Hepatocyte (in vitro differentiated cells): ENCODE measurements at regions not wholly inside any gene's neighbourhood (a gene's known extent, or its start where the extent isn't known, plus 50 kb on each side); places are given as distances from the start of the nearest gene placed in this dataset.
"Not testable (repeated sequence)": the region's sequence is repeated elsewhere in the genome, so short reads cannot be mapped to it uniquely, and the experiment has no call there.

Experiments
- DNase-seq: peaks from one replicate; pipeline ENCODE4 v3.0.0-alpha.2; 2016; ENCODE audit warnings: low spot score
- H2AFZ ChIP-seq: fragments of 200-600 bp; sonication (generic); 2 replicates; pipeline ENCODE4 v1.6.0; 2016; ENCODE audit warnings: antibody characterized with exemption, mild to moderate bottlenecking
- H3K27ac ChIP-seq: fragments of 200-600 bp; sonication (generic); 2 replicates; pipeline ENCODE4 v1.5.1; 2016; ENCODE audit warnings: mild to moderate bottlenecking
- H3K27me3 ChIP-seq: fragments of 200-600 bp; sonication (generic); 2 replicates; pipeline ENCODE4 v1.6.1; 2016
- H3K36me3 ChIP-seq: fragments of 200-600 bp; sonication (generic); replicated peaks from 2 replicates; pipeline ENCODE4 v1.5.1; 2016; ENCODE audit warnings: low read depth; ENCODE audit not compliant: insufficient read depth
- H3K4me1 ChIP-seq: fragments of 200-600 bp; sonication (generic); 2 replicates; pipeline ENCODE4 v1.5.1; 2016; ENCODE audit warnings: mild to moderate bottlenecking, moderate library complexity; ENCODE audit not compliant: insufficient read depth
- H3K4me2 ChIP-seq: fragments of 200-600 bp; sonication (generic); 2 replicates; pipeline ENCODE4 v1.6.0; 2016
- H3K4me3 ChIP-seq: fragments of 200-600 bp; sonication (generic); 2 replicates; pipeline ENCODE4 v1.5.1; 2016; ENCODE audit warnings: mild to moderate bottlenecking
- H3K79me2 ChIP-seq: fragments of 200-600 bp; sonication (generic); 2 replicates; pipeline ENCODE4 v1.6.0; 2017; ENCODE audit warnings: mild to moderate bottlenecking
- H3K9me2 ChIP-seq: fragments of 200-600 bp; sonication (generic); replicated peaks from 2 replicates; pipeline ENCODE4 v1.6.0; 2017; ENCODE audit warnings: mild to moderate bottlenecking; ENCODE audit not compliant: insufficient read depth
- H3K9me3 ChIP-seq: fragments of 200-600 bp; sonication (generic); 2 replicates; pipeline ENCODE4 v1.5.1; 2016; ENCODE audit warnings: low read depth, mild to moderate bottlenecking
- H4K20me1 ChIP-seq: fragments of 200-600 bp; sonication (generic); 2 replicates; pipeline ENCODE4 v1.6.0; 2016; ENCODE audit warnings: mild to moderate bottlenecking; ENCODE audit not compliant: insufficient read depth, poor library complexity, severe bottlenecking
- CTCF ChIP-seq: fragments of 200-600 bp; sonication (generic); IDR thresholded peaks from 2 replicates; pipeline ENCODE4 v1.5.1; 2016; ENCODE audit warnings: antibody characterized with exemption, mild to moderate bottlenecking; ENCODE audit not compliant: poor library complexity
- EZH2 ChIP-seq: fragments of 200-600 bp; sonication (generic); IDR thresholded peaks from 2 replicates; pipeline ENCODE4 v1.6.1; 2016; ENCODE audit warnings: antibody characterized with exemption, mild to moderate bottlenecking, borderline replicate concordance
- EZH2phosphoT487 ChIP-seq: fragments of 200-600 bp; sonication (generic); IDR thresholded peaks from one replicate; pipeline ENCODE4 v1.6.1; 2018; ENCODE audit warnings: antibody characterized with exemption, mild to moderate bottlenecking, low read depth, moderate library complexity; ENCODE audit not compliant: unreplicated experiment, severe bottlenecking
- WGBS: methylation state at CpG from one replicate; pipeline ENCODE4 v1.1.6; 2016; ENCODE audit warnings: low lambda C conversion rate; ENCODE audit errors: missing lambda C conversion rate; 5-methylcytosine and 5-hydroxymethylcytosine counted together

GRCh38 chrX:1124531-1124930, 87.9 kb downstream of the CRLF2 start:
- Histone ChIP-seq H4K20me1 (no peaks in the 10 kb centered on the region), H3K36me3 (no peaks in the 10 kb centered on the region), H3K9me2 (no peaks in the 10 kb centered on the region), H3K4me3 (no peak overlapping the region), H2AFZ (no peak overlapping the region), H3K27ac (no peak overlapping the region), H3K9me3 (no peaks in the 10 kb centered on the region), H3K79me2 (no peaks in the 10 kb centered on the region), H3K4me1 (peaks cover under 1% of the 10 kb centered on the region), H3K27me3 (peaks cover under 1% of the 10 kb centered on the region), H3K4me2 (no peak overlapping the region)
- TF ChIP-seq EZH2phosphoT487 (no peak), CTCF (no peak), EZH2 (no peak)
- no peak for DNase-seq
- 78% methylated on average over 11 of the region's 11 CpGs for WGBS

GRCh38 chrX:1122851-1123250, 89.6 kb downstream of the CRLF2 start:
- H3K36me3 ChIP-seq, DNase-seq, H3K9me3 ChIP-seq, H3K27me3 ChIP-seq, H3K79me2 ChIP-seq, H3K4me3 ChIP-seq, H4K20me1 ChIP-seq, H3K4me1 ChIP-seq, H2AFZ ChIP-seq, H3K9me2 ChIP-seq, H3K27ac ChIP-seq, H3K4me2 ChIP-seq: not testable (repeated sequence)
- 93% methylated on average over 12 of the region's 12 CpGs for WGBS

- Histone ChIP-seq H3K36me3 (no peaks in the 10 kb centered on the region), H3K4me2 (no peak overlapping the region), H3K79me2 (no peaks in the 10 kb centered on the region), H3K27ac (peak overlapping the region; percentile 4), H3K4me1 (peaks cover 5% of the 10 kb centered on the region), H3K9me2 (no peaks in the 10 kb centered on the region), H3K27me3 (peaks cover 4% of the 10 kb centered on the region), H4K20me1 (no peaks in the 10 kb centered on the region), H2AFZ (peak overlapping the region; percentile 15), H3K4me3 (no peak overlapping the region), H3K9me3 (no peaks in the 10 kb centered on the region)
- no peak for TF ChIP-seq EZH2
- TF ChIP-seq CTCF = no peak
- TF ChIP-seq EZH2phosphoT487 = no peak
- no peak for DNase-seq
- 56% methylated on average over 2 of the region's 2 CpGs for WGBS
Observed at GRCh38 chrX:1119275-1119674, 93.2 kb downstream of the CRLF2 start.

- Histone ChIP-seq H3K9me2 (no peaks in the 10 kb centered on the region), H3K27ac (no peak overlapping the region), H3K4me1 (peaks cover 5% of the 10 kb centered on the region), H4K20me1 (no peaks in the 10 kb centered on the region), H3K4me3 (no peak overlapping the region), H2AFZ (no peak overlapping the region), H3K36me3 (no peaks in the 10 kb centered on the region), H3K79me2 (no peaks in the 10 kb centered on the region), H3K27me3 (peaks cover 4% of the 10 kb centered on the region), H3K9me3 (no peaks in the 10 kb centered on the region), H3K4me2 (no peak overlapping the region)
- TF ChIP-seq EZH2phosphoT487 (no peak), CTCF (no peak), EZH2 (no peak)
- WGBS = 63% methylated on average over 4 of the region's 4 CpGs
- no peak for DNase-seq
Observed at GRCh38 chrX:1118572-1119199, 93.8 kb downstream of the CRLF2 start.

- DNase-seq, H3K36me3 ChIP-seq, H3K27ac ChIP-seq, H2AFZ ChIP-seq, H3K4me1 ChIP-seq, H3K79me2 ChIP-seq, H3K4me2 ChIP-seq, H3K4me3 ChIP-seq, H4K20me1 ChIP-seq, H3K9me2 ChIP-seq, H3K9me3 ChIP-seq: not testable (repeated sequence)
- WGBS = 96% methylated on average over 12 of the region's 12 CpGs
- peaks cover 27% of the 10 kb centered on the region for H3K27me3 ChIP-seq
Observed at GRCh38 chrX:1115411-1115810, 97.0 kb downstream of the CRLF2 start.
